ENCODE measurements at regions not wholly inside any gene's neighbourhood (a gene's known extent, or its start where the extent isn't known, plus 50 kb on each side); places are given as distances from the start of the nearest gene placed in this dataset.

DNA sequence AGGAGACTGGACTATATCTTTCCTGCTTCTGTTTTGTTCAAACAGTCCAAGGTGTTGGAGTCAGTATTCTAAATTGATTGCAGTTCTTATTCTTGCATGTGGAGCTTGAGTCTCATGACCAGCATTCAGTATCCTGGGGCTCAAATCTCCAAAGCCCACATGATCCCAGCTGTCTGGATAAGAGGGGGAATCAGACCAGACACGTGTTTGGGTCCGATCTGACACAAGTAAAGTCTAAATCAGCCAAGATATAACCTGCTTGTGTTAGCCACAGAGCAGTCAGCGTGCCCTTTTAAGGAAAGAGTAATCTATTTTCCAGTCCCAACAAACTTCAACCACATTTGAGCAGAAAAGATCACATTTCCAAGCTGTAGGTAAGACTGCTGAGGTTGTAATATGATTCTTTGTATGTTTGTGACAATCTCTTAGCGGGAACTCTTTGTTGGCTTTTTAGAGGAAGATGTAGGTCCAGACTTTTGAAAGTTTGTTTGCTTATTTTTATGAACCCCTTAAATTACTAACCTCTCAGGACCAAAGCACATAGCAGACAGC lies 334.6 kb downstream of the SLC4A3 start:
- H3K36me3 ChIP-seq (ENCODE audit: control insufficient read depth in 2 of 3, insufficient read depth in 3 of 3, low read length in 3 of 3): no peaks in the 10 kb centered on the region
- DNase-seq (peak in 3 of 5 donors; percentile 19 to 72 (median 57)), FAIRE-seq (no peak)

DNA sequence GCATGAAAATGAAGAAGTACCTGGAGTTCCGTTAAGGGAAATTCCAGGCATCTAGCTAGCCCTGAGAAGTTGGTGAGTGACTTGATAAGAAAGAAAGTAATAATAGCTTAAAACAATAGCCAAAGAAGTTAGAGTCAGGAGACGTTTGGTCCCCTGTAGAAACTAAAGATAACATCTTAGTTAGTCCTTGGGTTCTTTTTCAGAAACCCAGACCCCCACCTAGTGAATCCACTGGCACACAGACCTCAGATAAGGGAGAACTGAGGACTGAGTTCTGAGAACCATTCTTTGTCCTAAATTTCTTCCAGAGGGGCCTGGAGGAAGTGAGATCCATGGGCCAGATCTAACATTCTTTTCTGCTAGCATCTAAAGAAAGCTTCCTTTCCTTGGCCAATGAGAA lies 335.4 kb downstream of the SLC4A3 start:
- H3K36me3 ChIP-seq (ENCODE audit: control insufficient read depth in 2 of 3, insufficient read depth in 3 of 3, low read length in 3 of 3): no peaks in the 10 kb centered on the region
- no peaks in the 10 kb centered on the region for H3K9me3 ChIP-seq (ENCODE audit: control insufficient read depth in 2 of 3, insufficient read depth in 1 of 3, low read length in 3 of 3)
- TF ChIP-seq, protein P1, sequence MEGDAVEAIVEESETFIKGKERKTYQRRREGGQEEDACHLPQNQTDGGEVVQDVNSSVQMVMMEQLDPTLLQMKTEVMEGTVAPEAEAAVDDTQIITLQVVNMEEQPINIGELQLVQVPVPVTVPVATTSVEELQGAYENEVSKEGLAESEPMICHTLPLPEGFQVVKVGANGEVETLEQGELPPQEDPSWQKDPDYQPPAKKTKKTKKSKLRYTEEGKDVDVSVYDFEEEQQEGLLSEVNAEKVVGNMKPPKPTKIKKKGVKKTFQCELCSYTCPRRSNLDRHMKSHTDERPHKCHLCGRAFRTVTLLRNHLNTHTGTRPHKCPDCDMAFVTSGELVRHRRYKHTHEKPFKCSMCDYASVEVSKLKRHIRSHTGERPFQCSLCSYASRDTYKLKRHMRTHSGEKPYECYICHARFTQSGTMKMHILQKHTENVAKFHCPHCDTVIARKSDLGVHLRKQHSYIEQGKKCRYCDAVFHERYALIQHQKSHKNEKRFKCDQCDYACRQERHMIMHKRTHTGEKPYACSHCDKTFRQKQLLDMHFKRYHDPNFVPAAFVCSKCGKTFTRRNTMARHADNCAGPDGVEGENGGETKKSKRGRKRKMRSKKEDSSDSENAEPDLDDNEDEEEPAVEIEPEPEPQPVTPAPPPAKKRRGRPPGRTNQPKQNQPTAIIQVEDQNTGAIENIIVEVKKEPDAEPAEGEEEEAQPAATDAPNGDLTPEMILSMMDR (IDR thresholded peaks at IDR 0.05; ENCODE audit: borderline replicate concordance, extremely low read depth, insufficient read depth): no peak
- no peak overlapping the region for H3K27ac ChIP-seq (ENCODE audit: low read depth in 2 of 2, low read length in 2 of 2)
- no peak overlapping the region for H3K4me3 ChIP-seq (ENCODE audit: low read length in 3 of 3)
- no peak overlapping the region for H3K9ac ChIP-seq (ENCODE audit: low read length in 3 of 3)
- H3K4me1 ChIP-seq (ENCODE audit: control insufficient read depth in 2 of 3, insufficient read depth in 2 of 3, low read depth in 1 of 3, low read length in 3 of 3): no peaks in the 10 kb centered on the region
- H3K27me3 ChIP-seq (ENCODE audit: control insufficient read depth, insufficient read depth, low read length): no peaks in the 10 kb centered on the region
- no peak for FAIRE-seq
- DNase-seq: no peak
- intact Hi-C loops (cut with DNase I): no loop called here

More for the DNA sequence above, 334.6 kb downstream of the SLC4A3 start:
- H3K27ac ChIP-seq (ENCODE audit: low read depth in 2 of 2, low read length in 2 of 2): no peak overlapping the region
- H3K9me3 ChIP-seq (ENCODE audit: control insufficient read depth in 2 of 3, insufficient read depth in 1 of 3, low read length in 3 of 3): no peaks in the 10 kb centered on the region
- no peaks in the 10 kb centered on the region for H3K4me1 ChIP-seq (ENCODE audit: control insufficient read depth in 2 of 3, insufficient read depth in 2 of 3, low read depth in 1 of 3, low read length in 3 of 3)
- intact Hi-C loops (cut with DNase I): no loop called here
- no peak overlapping the region for H3K9ac ChIP-seq (ENCODE audit: low read length in 3 of 3)
- H3K27me3 ChIP-seq (ENCODE audit: control insufficient read depth, insufficient read depth, low read length): no peaks in the 10 kb centered on the region
- TF ChIP-seq, protein P1 (IDR thresholded peaks at IDR 0.05; ENCODE audit: borderline replicate concordance, extremely low read depth, insufficient read depth): no peak
- no peak overlapping the region for H3K4me3 ChIP-seq (ENCODE audit: low read length in 3 of 3)

DNA sequence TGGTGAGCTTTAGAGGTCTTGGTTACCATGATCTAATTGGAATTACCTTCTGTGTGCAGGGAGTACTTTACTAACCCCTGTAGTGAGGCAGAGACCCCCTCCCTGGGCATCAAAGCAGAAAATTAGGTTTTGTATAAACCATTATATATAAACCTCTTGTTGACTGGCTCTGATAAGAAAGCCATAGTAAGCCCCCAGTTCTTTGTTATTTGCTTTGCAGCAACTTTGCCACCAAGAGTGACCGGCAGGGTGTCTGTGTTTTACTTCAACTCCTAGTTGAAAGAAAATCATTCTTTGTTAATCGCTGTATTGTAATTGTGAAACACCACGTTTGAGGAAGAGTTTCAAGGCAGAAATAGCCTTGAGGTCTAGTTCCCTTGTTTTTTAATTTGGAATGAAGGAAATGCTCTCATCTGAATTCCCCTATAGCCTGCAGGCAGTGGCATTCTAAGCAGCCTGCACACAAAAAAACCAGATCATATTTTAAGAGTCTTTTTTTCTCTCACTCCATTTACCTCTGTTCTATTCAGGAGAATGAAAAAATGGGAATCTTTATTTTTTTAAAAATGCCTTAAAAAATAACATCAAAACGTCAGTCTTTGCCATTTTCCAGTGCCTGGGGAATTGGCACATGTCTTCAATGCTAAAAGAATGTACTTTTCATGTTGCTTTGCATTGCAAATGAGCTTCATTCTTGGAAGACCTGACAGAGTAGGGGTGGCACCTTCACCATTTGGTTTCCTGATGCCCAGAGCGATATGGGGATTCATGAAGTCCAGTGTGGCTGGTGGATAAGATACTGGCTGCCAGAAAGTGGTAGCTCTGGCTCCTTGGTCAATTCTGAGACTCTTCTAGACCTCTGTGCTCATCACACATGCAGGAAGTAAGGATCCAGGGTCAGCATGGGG lies 338.1 kb downstream of the SLC4A3 start:
- Histone ChIP-seq H3K4me3 (ENCODE audit: low read length in 3 of 3) (no peak overlapping the region), H3K9ac (ENCODE audit: low read length in 3 of 3) (no peak overlapping the region), H3K27me3 (ENCODE audit: control insufficient read depth, insufficient read depth, low read length) (no peaks in the 10 kb centered on the region), H3K36me3 (ENCODE audit: control insufficient read depth in 2 of 3, insufficient read depth in 3 of 3, low read length in 3 of 3) (no peaks in the 10 kb centered on the region), H3K4me1 (ENCODE audit: control insufficient read depth in 2 of 3, insufficient read depth in 2 of 3, low read depth in 1 of 3, low read length in 3 of 3) (no peaks in the 10 kb centered on the region), H3K27ac (ENCODE audit: low read depth in 2 of 2, low read length in 2 of 2) (no peak overlapping the region), H3K9me3 (ENCODE audit: control insufficient read depth in 2 of 3, insufficient read depth in 1 of 3, low read length in 3 of 3) (no peaks in the 10 kb centered on the region)
- intact Hi-C loops (cut with DNase I): no loop called here
- TF ChIP-seq, protein P1 (IDR thresholded peaks at IDR 0.05; ENCODE audit: borderline replicate concordance, extremely low read depth, insufficient read depth): no peak
- DNase-seq (peak in 1 of 5 donors; percentile 6), FAIRE-seq (no peak)

All from kidney (tissue), 13 donors.